HG03280 (cell line): ENCODE measurements at regions not wholly inside any gene's neighbourhood (a gene's known extent, or its start where the extent isn't known, plus 50 kb on each side); places are given as distances from the start of the nearest gene placed in this dataset.
"Not testable (repeated sequence)": the region's sequence is repeated elsewhere in the genome, so short reads cannot be mapped to it uniquely, and the experiment has no call there.

Experiments
- ATAC-seq: cut with Tn5 transposase; IDR thresholded peaks from one replicate; pipeline ENCODE4 v1.9.1; 2021; ENCODE audit warnings: mild to moderate bottlenecking, moderate library complexity; ENCODE audit not compliant: unreplicated experiment

GRCh38 chr4:126201251-126202138 is 886.7 kb downstream of the FAT4 start:
- ATAC-seq, result not testable (repeated sequence)

DNA sequence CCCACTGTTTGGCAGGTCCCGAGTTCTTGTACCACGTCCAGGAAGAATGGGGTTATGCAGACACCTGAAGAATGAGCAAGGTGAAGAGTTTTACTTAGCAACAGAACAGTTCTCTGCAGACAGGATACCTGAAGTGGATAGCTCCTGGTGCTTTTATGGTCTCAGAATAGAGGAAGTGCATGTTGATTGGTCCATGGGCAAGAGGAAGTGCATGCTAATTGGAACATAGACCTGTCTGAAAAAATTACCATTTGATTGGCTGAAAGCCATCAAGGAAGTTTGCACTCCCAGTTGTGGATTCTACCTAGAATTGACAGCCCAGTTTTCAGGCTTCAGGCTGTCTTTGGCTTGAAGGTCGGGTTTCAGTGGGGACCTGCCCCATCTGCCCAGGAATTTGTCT is 887.5 kb downstream of the FAT4 start:
- ATAC-seq, result no peak

- no peak for ATAC-seq
Observed at GRCh38 chr4:126207910-126208309, 893.2 kb downstream of the FAT4 start.

- no peak for ATAC-seq
Observed at GRCh38 chr4:126209147-126209546, 894.4 kb downstream of the FAT4 start.

DNA sequence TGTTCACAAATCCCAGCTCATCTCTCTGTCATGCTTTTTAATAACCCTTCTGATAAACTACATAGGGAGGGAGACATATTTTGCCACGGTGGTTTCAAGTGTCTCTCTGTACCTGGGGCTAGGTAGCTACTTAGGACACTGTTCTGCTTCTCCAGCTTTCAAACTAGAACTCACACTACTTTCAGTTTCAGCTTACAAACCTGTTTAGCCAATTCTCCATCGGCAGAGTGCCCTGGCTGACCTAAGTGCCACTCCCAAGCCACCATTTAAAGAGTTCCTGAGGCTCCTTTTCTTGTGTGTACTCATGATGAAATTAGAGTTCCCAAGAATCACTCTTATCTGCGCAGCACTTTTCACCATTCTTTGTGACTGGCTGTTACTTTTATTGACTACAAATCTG is 899.2 kb downstream of the FAT4 start:
- ATAC-seq, result no peak

DNA sequence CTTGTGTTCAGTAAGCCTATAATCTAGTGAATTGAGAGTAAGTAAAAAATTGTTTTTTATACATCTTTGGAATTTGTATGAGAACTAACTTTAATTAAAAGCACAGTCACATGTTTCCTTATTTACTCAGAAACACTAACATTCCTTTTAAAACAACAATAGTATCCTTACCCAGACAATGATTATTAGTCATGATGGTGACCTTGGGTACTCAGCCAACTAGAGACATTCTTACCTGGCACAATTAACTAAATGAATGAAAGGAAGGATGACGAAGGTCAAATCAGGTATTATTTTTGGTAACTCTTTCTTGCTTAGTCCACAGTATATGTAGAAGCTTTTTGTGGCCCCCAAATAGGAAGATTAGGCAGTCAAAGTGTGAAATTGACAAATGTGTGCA is 901.0 kb downstream of the FAT4 start:
- ATAC-seq, result no peak

- ATAC-seq, result no peak
Observed at GRCh38 chr4:126216611-126217010, 901.9 kb downstream of the FAT4 start.

DNA sequence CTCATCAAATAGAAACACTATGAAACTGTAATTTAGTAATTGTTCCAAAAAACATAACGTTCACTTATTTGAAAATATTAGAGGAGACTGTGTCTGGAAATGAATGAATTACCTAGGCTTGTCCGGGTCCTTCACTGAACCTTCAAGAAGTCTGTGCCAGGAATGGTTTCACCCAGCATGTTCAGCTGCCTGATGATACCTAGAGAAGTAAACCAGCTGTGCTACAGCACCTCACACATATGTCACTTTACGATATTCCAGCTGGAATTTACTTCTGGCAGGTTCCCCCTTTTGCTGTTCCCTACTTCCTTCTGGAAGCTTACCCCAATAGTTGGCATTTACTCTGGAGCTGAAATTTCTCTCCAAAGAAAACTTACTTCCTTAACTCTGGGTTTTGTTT is 906.5 kb downstream of the FAT4 start:
- no peak for ATAC-seq

DNA sequence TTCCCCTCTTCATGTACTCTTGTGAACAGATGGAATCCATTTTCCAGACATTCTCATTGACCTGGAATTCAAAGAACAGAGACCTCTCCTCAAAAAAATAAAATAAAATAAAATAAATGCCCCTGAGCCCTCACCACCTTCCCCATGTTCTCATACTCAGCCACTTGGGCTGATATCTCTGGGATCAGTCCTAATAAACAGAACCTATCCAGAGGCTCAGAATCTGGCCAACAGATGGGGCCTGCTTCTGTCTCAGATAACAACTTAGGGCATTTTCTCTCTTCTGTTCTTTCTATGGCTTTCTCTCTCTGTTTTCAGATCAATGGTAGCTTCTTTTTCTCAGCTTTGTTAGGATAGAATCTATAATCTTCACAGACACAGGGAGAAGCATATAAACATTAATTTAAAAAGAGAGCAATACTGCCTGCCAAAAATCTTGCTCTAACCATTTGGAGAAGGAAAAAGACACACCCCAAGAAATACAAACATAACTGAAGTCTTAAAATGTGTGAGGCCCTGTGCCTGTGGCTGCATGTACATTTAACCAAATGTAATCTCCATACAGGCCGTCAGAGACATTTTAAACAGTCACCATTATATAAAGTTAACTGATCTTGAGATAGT is 907.1 kb downstream of the FAT4 start:
- ATAC-seq, result no peak

DNA sequence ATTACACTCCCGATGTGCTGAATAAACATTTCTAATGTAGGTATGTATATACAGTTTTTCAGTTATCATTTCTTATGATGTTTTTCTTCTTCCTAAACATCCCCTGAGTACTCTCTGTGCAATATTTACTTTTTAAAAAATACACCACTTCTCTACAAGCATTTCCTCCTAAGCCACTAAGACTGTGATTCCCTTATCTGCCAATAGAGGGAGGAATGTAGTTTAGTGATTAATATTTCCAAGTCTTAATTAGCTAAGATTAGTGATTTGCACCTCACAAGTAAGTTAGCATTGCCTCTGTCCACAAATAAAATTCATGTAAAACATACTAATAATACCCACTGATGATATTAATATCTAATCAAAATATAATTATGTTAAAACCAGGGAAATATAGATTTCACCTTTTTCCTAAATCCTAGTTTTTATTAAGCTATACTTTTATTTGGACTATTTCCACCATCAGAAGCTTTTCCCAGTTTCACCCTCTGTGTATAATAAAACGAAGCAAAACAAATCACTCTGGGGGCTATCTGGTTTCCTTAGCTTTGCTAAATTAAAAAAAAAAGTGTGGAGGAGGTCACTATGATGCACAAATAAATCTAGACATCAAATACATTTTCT is 909.1 kb downstream of the FAT4 start:
- ATAC-seq, result no peak

DNA sequence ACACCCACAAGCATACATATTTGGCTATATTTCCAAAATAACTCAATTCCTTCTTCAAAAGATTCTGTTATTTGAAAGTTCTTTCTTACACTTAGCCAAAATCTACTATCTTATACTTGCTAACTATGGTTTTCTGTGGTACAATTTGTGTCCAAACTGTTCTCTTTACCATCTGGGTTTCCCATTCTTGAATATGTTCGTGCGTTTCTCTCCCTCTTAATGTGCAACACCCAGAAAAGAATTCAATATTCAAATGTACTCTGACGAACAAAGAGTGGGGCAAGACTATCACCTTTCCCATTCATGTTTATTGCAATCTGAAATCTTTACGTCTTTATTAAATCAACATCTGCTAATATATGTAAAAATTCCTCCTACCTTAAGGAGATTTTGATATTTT is 912.7 kb downstream of the FAT4 start:
- ATAC-seq, result no peak

DNA sequence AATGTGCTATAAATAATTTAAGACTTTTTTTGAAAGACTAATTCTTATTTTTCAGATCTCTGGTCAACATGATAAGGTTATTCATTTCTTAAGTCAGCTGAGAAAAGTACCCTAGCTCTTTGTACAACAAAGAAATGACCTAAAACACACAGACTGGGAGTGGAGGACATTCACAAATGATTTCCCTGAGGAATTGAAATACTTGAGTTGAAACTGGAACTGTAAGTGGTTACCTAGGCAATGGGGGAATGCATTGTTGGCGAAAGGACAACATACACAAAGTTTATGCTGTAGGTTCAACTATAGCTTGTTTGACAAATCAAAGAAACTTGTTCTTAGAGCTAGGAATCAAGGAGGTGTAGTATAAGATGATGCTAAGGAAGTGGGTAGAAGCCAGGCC is 915.5 kb downstream of the FAT4 start:
- ATAC-seq, result no peak

GRCh38 chr4:126233483-126233882 is 918.7 kb downstream of the FAT4 start:
- ATAC-seq, result no peak

- ATAC-seq, result no peak
Observed at GRCh38 chr4:126238013-126238412, 923.3 kb downstream of the FAT4 start.

DNA sequence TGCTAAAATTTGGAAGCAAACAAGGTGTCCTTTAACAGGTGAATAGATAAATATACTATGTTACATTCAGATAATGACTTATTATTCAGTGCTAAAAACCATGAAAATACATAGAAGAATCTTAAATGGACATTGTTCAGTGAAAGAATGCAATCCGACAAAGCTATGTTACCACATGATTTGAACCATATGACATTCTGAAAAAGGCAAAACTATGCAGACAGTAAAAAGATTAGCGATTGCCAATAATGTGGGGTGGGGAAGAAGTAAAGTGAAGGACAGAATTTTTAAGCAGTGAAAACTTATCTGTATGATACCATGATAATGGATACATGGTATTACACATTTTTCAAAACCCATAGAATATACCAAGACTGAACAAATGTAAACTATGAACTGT is 926.9 kb downstream of the FAT4 start:
- no peak for ATAC-seq

- no peak for ATAC-seq
Observed at GRCh38 chr4:126242679-126243390, 928.1 kb downstream of the FAT4 start.

DNA sequence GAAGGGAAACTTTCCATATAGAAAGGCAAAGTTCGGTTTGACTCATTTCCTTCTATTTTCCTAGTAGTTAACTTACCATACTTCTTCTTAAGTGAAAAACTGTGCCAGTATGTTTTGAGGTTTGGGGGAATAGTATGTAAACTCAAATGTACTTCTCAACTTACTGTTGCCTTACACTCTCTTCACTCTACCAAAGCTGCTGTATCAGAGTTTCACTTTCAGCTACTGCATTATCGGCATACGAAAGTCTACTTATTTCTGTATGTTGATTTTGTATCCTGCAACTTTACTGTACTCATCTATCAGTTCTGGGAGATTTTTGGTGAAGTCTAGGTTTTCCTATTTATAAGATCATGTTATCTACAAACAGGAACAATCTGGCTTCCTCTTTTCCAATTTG is 932.7 kb downstream of the FAT4 start:
- no peak for ATAC-seq

GRCh38 chr4:126250006-126250405 is 935.3 kb downstream of the FAT4 start:
- ATAC-seq, result no peak

GRCh38 chr4:126251169-126251568 is 936.4 kb downstream of the FAT4 start:
- no peak for ATAC-seq

GRCh38 chr4:126262665-126263064 is 947.9 kb downstream of the FAT4 start:
- no peak for ATAC-seq

GRCh38 chr4:126264839-126265238 is 950.1 kb downstream of the FAT4 start:
- ATAC-seq, result no peak
